SK-N-DZ (cell line): ENCODE measurements at regions not wholly inside any gene's neighbourhood (a gene's known extent, or its start where the extent isn't known, plus 50 kb on each side); places are given as distances from the start of the nearest gene placed in this dataset.

Source experiments
- DNase-seq: peaks from one replicate; pipeline ENCODE4 v3.0.0-alpha.2; 2015; ENCODE audit warnings: low spot score

- DNase-seq = no peak
Measured at GRCh38 chr6:56864171-56864616, 90.7 kb upstream of the BEND6 start.

GRCh38 chr6:56863366-56863765, 91.5 kb upstream of the BEND6 start:
- no peak for DNase-seq

- DNase-seq = no peak
Measured at GRCh38 chr6:56862415-56863175, 92.3 kb upstream of the BEND6 start.

- no peak for DNase-seq
Measured at GRCh38 chr6:56860475-56860874, 94.4 kb upstream of the BEND6 start.

- no peak for DNase-seq
Measured at GRCh38 chr6:56856036-56856580, 98.8 kb upstream of the BEND6 start.

GRCh38 chr6:56854086-56854485, 100.8 kb upstream of the BEND6 start:
- DNase-seq = no peak

- DNase-seq = no peak
Measured at GRCh38 chr6:56853541-56853940, 101.4 kb upstream of the BEND6 start.

GRCh38 chr6:56852260-56853010, 102.5 kb upstream of the BEND6 start:
- DNase-seq = no peak

- peak; percentile 86 for DNase-seq
Measured at GRCh38 chr6:56851541-56852259, 103.2 kb upstream of the BEND6 start.

- no peak for DNase-seq
Measured at GRCh38 chr6:56851074-56851473, 103.8 kb upstream of the BEND6 start.

GRCh38 chr6:56850626-56851025, 104.3 kb upstream of the BEND6 start:
- no peak for DNase-seq

- no peak for DNase-seq
Measured at GRCh38 chr6:56849896-56850295, 105.0 kb upstream of the BEND6 start.

GRCh38 chr6:56848105-56848504, 106.8 kb upstream of the BEND6 start:
- no peak for DNase-seq

- DNase-seq = no peak
Measured at GRCh38 chr6:56845032-56845431, 109.9 kb upstream of the BEND6 start.

GRCh38 chr6:56843476-56844349, 111.2 kb upstream of the BEND6 start:
- DNase-seq = peak; percentile 93

GRCh38 chr6:56842686-56843475, 112.0 kb upstream of the BEND6 start:
- peak; percentile 46 for DNase-seq

GRCh38 chr6:56841751-56842150, 113.2 kb upstream of the BEND6 start:
- DNase-seq = no peak

GRCh38 chr6:56841381-56841749, 113.5 kb upstream of the BEND6 start:
- DNase-seq = no peak

- no peak for DNase-seq
Measured at GRCh38 chr6:56840467-56841380, 114.2 kb upstream of the BEND6 start.
